ENCODE measurements at regions not wholly inside any gene's neighbourhood (a gene's known extent, or its start where the extent isn't known, plus 50 kb on each side); places are given as distances from the start of the nearest gene placed in this dataset.

DNA sequence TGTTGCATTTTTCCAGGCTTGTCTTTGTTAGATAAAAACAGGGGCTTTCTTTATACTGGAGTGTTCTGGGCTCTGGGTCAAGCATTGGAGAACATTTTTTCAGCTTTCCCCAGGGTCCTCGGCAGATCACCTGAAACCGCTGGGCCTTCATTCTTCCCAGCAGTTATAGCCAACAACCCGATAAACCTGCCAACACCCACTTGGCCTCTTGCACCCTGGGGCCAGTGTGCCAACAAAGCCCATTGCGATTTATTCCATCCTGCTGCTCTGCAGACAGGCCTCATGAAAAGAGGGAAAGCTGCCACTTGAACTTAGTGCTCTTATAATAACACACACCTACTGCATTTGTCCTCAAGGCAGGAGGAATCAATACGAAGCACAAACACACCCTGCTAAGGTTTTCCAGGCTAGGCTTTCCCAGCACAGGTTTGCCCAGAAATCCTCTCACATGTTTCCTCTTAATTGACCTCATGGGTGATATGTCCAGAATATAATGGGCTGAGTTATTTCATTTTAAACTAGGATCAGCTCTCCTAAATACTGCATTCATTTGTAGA is 669.3 kb downstream of the LIG4 start:
- DNase-seq (ENCODE audit: low spot score) = no peak
- ChIA-PET POLR2A (ENCODE audit: low non-redundant PET) (no interaction called here), CTCF (no interaction called here)
- no TSS peak for BruUV-seq (replicated peaks)
- TF ChIP-seq, protein P1, sequence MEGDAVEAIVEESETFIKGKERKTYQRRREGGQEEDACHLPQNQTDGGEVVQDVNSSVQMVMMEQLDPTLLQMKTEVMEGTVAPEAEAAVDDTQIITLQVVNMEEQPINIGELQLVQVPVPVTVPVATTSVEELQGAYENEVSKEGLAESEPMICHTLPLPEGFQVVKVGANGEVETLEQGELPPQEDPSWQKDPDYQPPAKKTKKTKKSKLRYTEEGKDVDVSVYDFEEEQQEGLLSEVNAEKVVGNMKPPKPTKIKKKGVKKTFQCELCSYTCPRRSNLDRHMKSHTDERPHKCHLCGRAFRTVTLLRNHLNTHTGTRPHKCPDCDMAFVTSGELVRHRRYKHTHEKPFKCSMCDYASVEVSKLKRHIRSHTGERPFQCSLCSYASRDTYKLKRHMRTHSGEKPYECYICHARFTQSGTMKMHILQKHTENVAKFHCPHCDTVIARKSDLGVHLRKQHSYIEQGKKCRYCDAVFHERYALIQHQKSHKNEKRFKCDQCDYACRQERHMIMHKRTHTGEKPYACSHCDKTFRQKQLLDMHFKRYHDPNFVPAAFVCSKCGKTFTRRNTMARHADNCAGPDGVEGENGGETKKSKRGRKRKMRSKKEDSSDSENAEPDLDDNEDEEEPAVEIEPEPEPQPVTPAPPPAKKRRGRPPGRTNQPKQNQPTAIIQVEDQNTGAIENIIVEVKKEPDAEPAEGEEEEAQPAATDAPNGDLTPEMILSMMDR (conservative IDR thresholded peaks at IDR 0.05; ENCODE audit: low read depth, low read length) = no peak
- no peak for TF ChIP-seq EZH2 (IDR thresholded peaks at IDR 0.05; ENCODE audit: borderline replicate concordance, low read depth, low read length, poor library complexity, severe bottlenecking)
- no peaks in the 10 kb centered on the region for H3K36me3 ChIP-seq (ENCODE audit: insufficient read depth, low read length, poor library complexity, severe bottlenecking)
- no peaks in the 10 kb centered on the region for H3K9me3 ChIP-seq (ENCODE audit: low read depth, low read length, poor library complexity, severe bottlenecking)
- no peaks in the 10 kb centered on the region for H3K4me1 ChIP-seq (ENCODE audit: insufficient read depth, low read length, poor library complexity, severe bottlenecking)
- no peak overlapping the region for H3K27ac ChIP-seq (ENCODE audit: low read depth, low read length, poor library complexity, severe bottlenecking)
- no peak overlapping the region for H3K4me3 ChIP-seq (ENCODE audit: low read depth, low read length, poor library complexity, severe bottlenecking)
- no peaks in the 10 kb centered on the region for H3K27me3 ChIP-seq (replicated peaks; ENCODE audit: insufficient read depth, low read depth, low read length, poor library complexity)
- intact Hi-C loops (cut with micrococcal nuclease; ENCODE audit: unreplicated experiment) = no loop called here

DNA sequence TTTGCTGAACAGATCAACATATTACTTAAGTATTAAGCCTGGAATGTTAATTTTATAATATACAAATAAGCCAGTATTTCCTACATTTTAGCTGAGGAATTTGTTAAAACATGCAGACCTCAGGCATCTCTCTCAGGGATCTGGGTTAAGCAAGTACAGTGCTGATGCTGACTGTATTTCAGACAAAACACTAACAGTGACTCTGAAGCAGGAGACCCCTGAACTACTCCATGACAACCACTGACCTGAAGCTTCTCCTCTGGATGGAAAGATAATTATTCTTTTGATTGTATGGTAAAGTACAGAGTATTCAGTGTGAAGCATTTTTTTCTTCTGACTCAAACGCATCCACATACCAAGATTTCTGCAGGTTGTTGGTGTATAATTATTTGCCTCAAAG is 680.8 kb downstream of the LIG4 start:
- TF ChIP-seq, protein P1 (conservative IDR thresholded peaks at IDR 0.05; ENCODE audit: low read depth, low read length) = no peak
- TF ChIP-seq EZH2 (IDR thresholded peaks at IDR 0.05; ENCODE audit: borderline replicate concordance, low read depth, low read length, poor library complexity, severe bottlenecking) = no peak
- CTCF ChIA-PET = no interaction called here
- DNase-seq (ENCODE audit: low spot score) = no peak

DNA sequence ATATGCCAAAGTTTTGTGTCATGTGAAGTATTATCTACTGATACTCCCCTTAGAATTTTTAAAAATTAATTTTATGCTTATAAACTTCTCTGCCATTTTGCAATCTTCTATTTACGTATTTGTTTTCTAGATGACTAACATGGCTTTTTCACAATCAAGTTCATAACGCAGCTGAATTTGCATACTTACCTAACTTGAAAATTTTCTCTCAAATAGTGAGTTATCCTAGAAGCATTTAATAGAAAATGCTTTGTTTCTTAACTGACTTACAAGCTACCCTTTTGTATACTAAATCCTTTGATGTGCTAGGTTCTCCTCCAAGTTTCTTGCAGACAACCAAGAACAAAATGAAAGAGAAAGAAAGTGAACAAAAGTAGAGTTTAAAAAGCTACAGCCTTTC is 683.5 kb downstream of the LIG4 start:
- BruUV-seq (replicated peaks) = no TSS peak
- CTCF ChIA-PET = no interaction called here
- H3K27me3 ChIP-seq (replicated peaks; ENCODE audit: insufficient read depth, low read depth, low read length, poor library complexity) = no peaks in the 10 kb centered on the region

More for the DNA sequence above, 680.8 kb downstream of the LIG4 start:
- no peaks in the 10 kb centered on the region for H3K27me3 ChIP-seq (replicated peaks; ENCODE audit: insufficient read depth, low read depth, low read length, poor library complexity)
- H3K9me3 ChIP-seq (ENCODE audit: low read depth, low read length, poor library complexity, severe bottlenecking) = no peaks in the 10 kb centered on the region
- BruUV-seq (replicated peaks) = no TSS peak
- no peaks in the 10 kb centered on the region for H3K4me1 ChIP-seq (ENCODE audit: insufficient read depth, low read length, poor library complexity, severe bottlenecking)
- H3K36me3 ChIP-seq (ENCODE audit: insufficient read depth, low read length, poor library complexity, severe bottlenecking) = no peaks in the 10 kb centered on the region
- POLR2A ChIA-PET (ENCODE audit: low non-redundant PET) = no interaction called here
- no peak overlapping the region for H3K27ac ChIP-seq (ENCODE audit: low read depth, low read length, poor library complexity, severe bottlenecking)
- intact Hi-C loops (cut with micrococcal nuclease; ENCODE audit: unreplicated experiment) = no loop called here
- no peak overlapping the region for H3K4me3 ChIP-seq (ENCODE audit: low read depth, low read length, poor library complexity, severe bottlenecking)

More for the DNA sequence above, 683.5 kb downstream of the LIG4 start:
- no peak overlapping the region for H3K27ac ChIP-seq (ENCODE audit: low read depth, low read length, poor library complexity, severe bottlenecking)
- TF ChIP-seq, protein P1 (conservative IDR thresholded peaks at IDR 0.05; ENCODE audit: low read depth, low read length) = no peak
- no peak for TF ChIP-seq EZH2 (IDR thresholded peaks at IDR 0.05; ENCODE audit: borderline replicate concordance, low read depth, low read length, poor library complexity, severe bottlenecking)
- POLR2A ChIA-PET (ENCODE audit: low non-redundant PET) = no interaction called here
- intact Hi-C loops (cut with micrococcal nuclease; ENCODE audit: unreplicated experiment) = no loop called here
- H3K4me3 ChIP-seq (ENCODE audit: low read depth, low read length, poor library complexity, severe bottlenecking) = no peak overlapping the region
- no peaks in the 10 kb centered on the region for H3K9me3 ChIP-seq (ENCODE audit: low read depth, low read length, poor library complexity, severe bottlenecking)
- peaks cover 4% of the 10 kb centered on the region for H3K4me1 ChIP-seq (ENCODE audit: insufficient read depth, low read length, poor library complexity, severe bottlenecking)
- H3K36me3 ChIP-seq (ENCODE audit: insufficient read depth, low read length, poor library complexity, severe bottlenecking) = no peaks in the 10 kb centered on the region
- DNase-seq (ENCODE audit: low spot score) = no peak

Data from A673 (cell line).